ENCODE measurements at regions not wholly inside any gene's neighbourhood (a gene's known extent, or its start where the extent isn't known, plus 50 kb on each side); places are given as distances from the start of the nearest gene placed in this dataset.
"Not testable (repeated sequence)": the region's sequence is repeated elsewhere in the genome, so short reads cannot be mapped to it uniquely, and the experiment has no call there.

- not testable (repeated sequence) for TF ChIP-seq CTCF, POLR2AphosphoS5 (IDR thresholded peaks at IDR 0.05)
Observed at GRCh38 chr11:12059144-12059543, 50.7 kb upstream of the DKK3 start.
